HCT116 (cell line): ENCODE measurements at regions not wholly inside any gene's neighbourhood (a gene's known extent, or its start where the extent isn't known, plus 50 kb on each side); places are given as distances from the start of the nearest gene placed in this dataset.

Experiments
- ATAC-seq: fragments of 200-7000 bp; cut with Tn5 transposase; 2 replicates; pipeline ENCODE4 v1.9.1; 2020; ENCODE audit warnings: mild to moderate bottlenecking, moderate library complexity
- BruUV-seq: library from RNA; stranded (reverse); fragments of 400-500 nt; replicated peaks from 2 replicates; lab custom pipeline; 2021; lab: Mats Ljungman, UMichigan
- CTCF ChIA-PET: fragments of 300-600 bp; sonication (Branson Sonifier 250); formaldehyde crosslinking; loops from one replicate; lab custom pipeline; 2021; ENCODE audit warnings: antibody characterized with exemption; lab: Charles Lee
- POLR2A ChIA-PET: fragments of 300-600, 350-600 bp; sonication (Branson Sonifier 250); formaldehyde crosslinking; loops from one replicate; lab custom pipeline; 2021; ENCODE audit warnings: antibody characterized with exemption; lab: Charles Lee
- RAD21 ChIA-PET, 2 experiments: fragments of 300-600 bp; sonication (Branson Sonifier 250); formaldehyde crosslinking; loops; one replicate each; lab custom pipeline; 2023; ENCODE audit warnings: low total read pairs in 2 of 2; ENCODE audit not compliant: uncharacterized antibody in 2 of 2, unreplicated experiment in 2 of 2, low non-redundant PET in 1 of 2; lab: Charles Lee
- DNase-seq: peaks from one replicate; pipeline ENCODE4 v3.0.0-alpha.2; 2010; ENCODE audit warnings: low read depth, low spot score
- H2AFZ ChIP-seq: fragments of 200-600 bp; shearing (Covaris generic), sonication (generic); 2 replicates; pipeline ENCODE4 v1.6.1; 2017; ENCODE audit warnings: low read depth, mixed run types, mixed read lengths, antibody characterized with exemption, low read length; ENCODE audit not compliant: poor library complexity, severe bottlenecking
- H3K27ac ChIP-seq: 2 replicates; pipeline ENCODE4 v1.5.1; 2012; ENCODE audit warnings: low read depth, low read length
- H3K27me3 ChIP-seq: fragments of 200-600 bp; sonication (generic); 2 replicates; pipeline ENCODE4 v1.6.1; 2016; ENCODE audit warnings: mixed run types, low read length, mixed read lengths; ENCODE audit not compliant: insufficient read depth
- H3K36me3 ChIP-seq, 2 experiments: fragments of 200-500 bp in 1 of 2; fragments of 200-600 bp in 1 of 2; sonication (Bioruptor generic) in 1 of 2; sonication (generic) in 1 of 2; 2 replicates each; pipeline versions ENCODE4 v1.5.1 to v1.6.1; 2014 to 2016; ENCODE audit warnings: low read length in 2 of 2, inconsistent platforms in 1 of 2, mixed read lengths in 1 of 2, mixed run types in 1 of 2; ENCODE audit not compliant: insufficient read depth in 2 of 2, control insufficient read depth in 1 of 2
- H3K4me1 ChIP-seq, 2 experiments: fragments of 200-600 bp in 1 of 2; sonication (generic) in 1 of 2; 2 replicates each; pipeline versions ENCODE4 v1.5.1 to v1.6.1; 2012 to 2017; ENCODE audit warnings: low read length in 2 of 2, inconsistent platforms in 1 of 2, mild to moderate bottlenecking in 1 of 2, mixed read lengths in 1 of 2, mixed run types in 1 of 2, moderate library complexity in 1 of 2; ENCODE audit not compliant: insufficient read depth in 2 of 2, control insufficient read depth in 1 of 2
- H3K4me2 ChIP-seq: fragments of 200-600 bp; sonication (generic); 2 replicates; pipeline ENCODE4 v1.6.1; 2017; ENCODE audit warnings: mixed run types, low read length, mixed read lengths
- H3K4me3 ChIP-seq, 2 experiments: fragments of 200-600 bp in 1 of 2; sonication (generic) in 1 of 2; replicated peaks in 1 of 2; 2 replicates each; pipeline ENCODE4 v1.5.1; 2011 to 2016; ENCODE audit warnings: low read length in 2 of 2, control low read depth in 1 of 2, low read depth in 1 of 2, mild to moderate bottlenecking in 1 of 2, mixed read lengths in 1 of 2, mixed run types in 1 of 2
- H3K79me2 ChIP-seq: fragments of 200-600 bp; sonication (generic); 2 replicates; pipeline ENCODE4 v1.6.1; 2017; ENCODE audit warnings: mild to moderate bottlenecking, mixed run types, low read length, moderate library complexity, mixed read lengths; ENCODE audit not compliant: insufficient read depth
- H3K9ac ChIP-seq: fragments of 200-600 bp; sonication (generic); 2 replicates; pipeline ENCODE4 v1.6.1; 2016; ENCODE audit warnings: low read length, mixed read lengths
- H3K9me2 ChIP-seq: fragments of 200-600 bp; sonication (generic), shearing (Covaris generic); 2 replicates; pipeline ENCODE4 v1.6.1; 2017; ENCODE audit warnings: mixed run types, mild to moderate bottlenecking, moderate library complexity; ENCODE audit not compliant: insufficient read depth
- H3K9me3 ChIP-seq, 2 experiments: fragments of 200-500 bp in 1 of 2; fragments of 200-600 bp in 1 of 2; sonication (Bioruptor generic) in 1 of 2; sonication (generic) in 1 of 2; 2 replicates each; pipeline ENCODE4 v1.6.1; 2014 to 2017; ENCODE audit warnings: low read length in 2 of 2, mixed read lengths in 2 of 2, inconsistent platforms in 1 of 2, low read depth in 1 of 2, mild to moderate bottlenecking in 1 of 2, mixed run types in 1 of 2, moderate library complexity in 1 of 2; ENCODE audit not compliant: control insufficient read depth in 1 of 2, insufficient read depth in 1 of 2
- H4K20me1 ChIP-seq: fragments of 200-600 bp; sonication (generic), shearing (Covaris generic); 2 replicates; pipeline ENCODE4 v1.6.1; 2017; ENCODE audit warnings: mixed run types, mild to moderate bottlenecking, moderate library complexity; ENCODE audit not compliant: insufficient read depth
- EZH2phosphoT487 ChIP-seq: fragments of 200-600 bp; IDR thresholded peaks from 2 replicates; pipeline ENCODE4 v1.6.1; 2018; ENCODE audit warnings: antibody characterized with exemption, borderline replicate concordance
- JUND ChIP-seq: IDR thresholded peaks from 2 replicates; pipeline ENCODE4 v1.6.1; 2012
- RAD21 ChIP-seq: IDR thresholded peaks from 2 replicates; pipeline ENCODE4 v1.6.1; 2012; ENCODE audit warnings: low read depth, mild to moderate bottlenecking
- SIN3A ChIP-seq: IDR thresholded peaks from 2 replicates; pipeline ENCODE4 v1.6.1; 2012; ENCODE audit warnings: low read depth
- TCF7L2 ChIP-seq: IDR thresholded peaks from 2 replicates; pipeline ENCODE4 v1.7.0; 2011; ENCODE audit warnings: borderline replicate concordance, inconsistent platforms; ENCODE audit not compliant: insufficient read depth, insufficient read length; ENCODE audit errors: extremely low read depth
- ZNF274 ChIP-seq: fragments of 200-500 bp; sonication (Bioruptor generic); IDR thresholded peaks from 2 replicates; pipeline ENCODE4 v1.6.1; 2014; ENCODE audit warnings: mild to moderate bottlenecking, low read depth, low read length, inconsistent platforms
- intact Hi-C: fragments of 100-400 bp; cut with micrococcal nuclease; formaldehyde crosslinking; loops from 2 replicates; pipeline ENCODE4 v1.10.0; 2022
- TF ChIP-seq, protein P1 (sequence below): IDR thresholded peaks from 2 replicates; pipeline ENCODE4 v1.6.1; 2012

DNA sequence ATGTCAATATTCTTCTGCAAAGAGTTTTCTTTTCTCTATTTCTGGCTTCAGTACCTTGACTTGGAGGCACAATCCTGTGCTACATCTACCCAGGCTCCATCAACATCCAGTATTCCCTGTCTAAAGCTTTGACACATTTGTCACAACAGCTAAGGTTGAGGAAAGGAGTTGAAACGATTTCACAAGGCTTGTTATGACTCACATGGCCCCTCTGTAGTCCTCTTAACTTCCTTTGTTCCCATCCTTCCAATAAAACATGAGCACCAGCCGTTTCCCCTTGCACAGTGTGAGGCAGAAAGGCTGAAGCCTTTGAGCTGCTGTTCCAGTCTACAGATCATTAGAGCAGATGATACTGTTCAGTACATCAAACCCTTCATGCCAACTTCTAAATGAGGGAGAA lies 163.0 kb upstream of the TMCO5A start:
- ChIA-PET POLR2A (no interaction called here), CTCF (no interaction called here), RAD21 (no interaction called here)
- Histone ChIP-seq H3K79me2 (no peaks in the 10 kb centered on the region), H3K9ac (no peak overlapping the region), H3K4me2 (no peak overlapping the region), H3K36me3 (no peaks in the 10 kb centered on the region), H3K27me3 (no peaks in the 10 kb centered on the region), H3K9me3 (no peaks in the 10 kb centered on the region), H2AFZ (peak overlapping the region; percentile 41), H3K9me2 (no peaks in the 10 kb centered on the region), H3K4me3 (no peak overlapping the region), H3K27ac (no peak overlapping the region), H4K20me1 (no peaks in the 10 kb centered on the region), H3K4me1 (peaks cover 0 to 5% of the 10 kb centered on the region in 2 experiments; a peak in 1 of 4 replicates)
- no peak for DNase-seq
- intact Hi-C loops, result no loop called here
- no peak for TF ChIP-seq EZH2phosphoT487
- TF ChIP-seq TCF7L2, result peak; percentile 86
- no TSS peak for BruUV-seq
- no peak for ATAC-seq

DNA sequence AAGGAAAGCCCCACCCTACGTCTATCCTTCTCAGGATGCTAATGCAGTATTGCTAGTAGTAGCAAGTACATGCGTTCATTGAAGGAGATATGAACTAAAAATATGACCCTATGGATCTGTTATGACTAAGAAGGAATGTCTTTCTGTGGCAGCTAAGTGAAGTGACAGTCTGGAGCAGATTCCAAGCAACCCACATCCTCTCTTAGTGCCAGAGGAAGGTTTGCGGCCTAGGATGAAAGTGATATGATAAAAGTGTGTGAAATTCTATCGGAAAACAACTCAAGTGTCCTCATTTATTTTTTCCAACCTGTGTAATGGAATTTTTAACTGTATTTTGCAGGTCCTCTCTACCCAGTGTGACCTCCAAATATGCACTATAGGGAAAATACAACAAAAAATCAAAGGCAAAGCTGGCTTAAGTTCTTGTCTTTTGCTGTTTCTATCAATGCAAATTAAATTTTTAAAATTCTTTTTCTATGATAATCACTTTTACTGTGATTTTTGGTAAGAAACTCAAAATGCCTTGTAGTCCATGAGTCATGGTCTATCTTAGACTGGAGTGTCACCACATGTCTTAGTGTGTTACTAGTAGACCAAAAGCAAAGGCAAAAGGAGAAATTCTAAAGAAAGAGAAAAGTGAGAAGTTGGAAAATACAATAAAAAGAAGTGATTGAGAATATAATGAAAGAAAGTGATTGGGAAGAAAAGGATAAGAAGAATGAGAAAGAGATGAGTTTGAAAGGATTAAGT lies 161.2 kb upstream of the TMCO5A start:
- H3K9ac ChIP-seq, result no peak overlapping the region
- no peak overlapping the region for H3K4me3 ChIP-seq
- BruUV-seq, result no TSS peak
- intact Hi-C loops, result no loop called here
- ATAC-seq, result no peak
- ChIA-PET CTCF (interaction anchor here (1.6 kb wide), 1 partner anchor 9 kb away, joined by 4 read pairs; no protein-coding TSS in a partner anchor), RAD21 (no interaction called here), POLR2A (no interaction called here)
- no peaks in the 10 kb centered on the region for H4K20me1 ChIP-seq
- TF ChIP-seq JUND (no peak), TCF7L2 (peak; percentile 85), SIN3A (no peak), ZNF274 (no peak), RAD21 (no peak)
- TF ChIP-seq, protein P1, sequence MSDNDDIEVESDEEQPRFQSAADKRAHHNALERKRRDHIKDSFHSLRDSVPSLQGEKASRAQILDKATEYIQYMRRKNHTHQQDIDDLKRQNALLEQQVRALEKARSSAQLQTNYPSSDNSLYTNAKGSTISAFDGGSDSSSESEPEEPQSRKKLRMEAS, result no peak
- peaks cover 0 to 5% of the 10 kb centered on the region in 2 experiments; a peak in 1 of 4 replicates for H3K4me1 ChIP-seq
- no peaks in the 10 kb centered on the region for H3K27me3 ChIP-seq
- no peak for DNase-seq
- H3K27ac ChIP-seq, result no peak overlapping the region
- no peaks in the 10 kb centered on the region for H3K9me3 ChIP-seq
- no peaks in the 10 kb centered on the region for H3K9me2 ChIP-seq
- H3K4me2 ChIP-seq, result no peak overlapping the region
- H3K36me3 ChIP-seq, result no peaks in the 10 kb centered on the region
- H3K79me2 ChIP-seq, result no peaks in the 10 kb centered on the region
- H2AFZ ChIP-seq, result no peak overlapping the region
